K562 (cell line): ENCODE measurements at regions not wholly inside any gene's neighbourhood (a gene's known extent, or its start where the extent isn't known, plus 50 kb on each side); places are given as distances from the start of the nearest gene placed in this dataset.

Experiments used
- CXXC5 ChIP-seq: fragments of 250-450 bp; sonication (Bioruptor Pico); IDR thresholded peaks from 2 replicates; pipeline ENCODE4 v1.8.0; 2022; ENCODE audit warnings: inconsistent platforms, mild to moderate bottlenecking, moderate library complexity
- TAL1 ChIP-seq: fragments of 450-650 bp; IDR thresholded peaks from 2 replicates; pipeline ENCODE4 v1.6.1; 2016; ENCODE audit warnings: mild to moderate bottlenecking
- ZBTB17 ChIP-seq: fragments of 450-650 bp; formaldehyde crosslinking; IDR thresholded peaks from 2 replicates; pipeline ENCODE4 v1.4.0; 2020; ENCODE audit warnings: mild to moderate bottlenecking
- ZNF561 ChIP-seq: fragments of 450-650 bp; formaldehyde crosslinking; conservative IDR thresholded peaks from 2 replicates; pipeline ENCODE4 v1.4.0; 2020; ENCODE audit warnings: mild to moderate bottlenecking, moderate library complexity
- ZNF586 ChIP-seq: fragments of 450-650 bp; formaldehyde crosslinking; conservative IDR thresholded peaks from 2 replicates; pipeline ENCODE4 v1.4.0; 2020; ENCODE audit warnings: mild to moderate bottlenecking, moderate library complexity
- TF ChIP-seq, protein P1 (sequence below): fragments of 250-450 bp; sonication (Bioruptor Pico); IDR thresholded peaks from 2 replicates; pipeline ENCODE4 v1.5.1; 2021; ENCODE audit warnings: mild to moderate bottlenecking
- TF ChIP-seq, protein P2 (sequence below), 3 experiments: fragments of 200-800 bp in 1 of 3; fragments of 250-450 bp in 1 of 3; fragments of 450-650 bp in 1 of 3; sonication (Bioruptor Pico) in 1 of 3; sonication (Bioruptor generic) in 1 of 3; formaldehyde crosslinking in 1 of 3; IDR thresholded peaks; 2 replicates each; pipeline versions ENCODE4 v1.6.1 to v1.8.0; 2016 to 2022; ENCODE audit warnings: mild to moderate bottlenecking in 2 of 3, missing genetic modification characterization in 2 of 3, missing compliant biosample characterization in 1 of 3, moderate library complexity in 1 of 3

DNA sequence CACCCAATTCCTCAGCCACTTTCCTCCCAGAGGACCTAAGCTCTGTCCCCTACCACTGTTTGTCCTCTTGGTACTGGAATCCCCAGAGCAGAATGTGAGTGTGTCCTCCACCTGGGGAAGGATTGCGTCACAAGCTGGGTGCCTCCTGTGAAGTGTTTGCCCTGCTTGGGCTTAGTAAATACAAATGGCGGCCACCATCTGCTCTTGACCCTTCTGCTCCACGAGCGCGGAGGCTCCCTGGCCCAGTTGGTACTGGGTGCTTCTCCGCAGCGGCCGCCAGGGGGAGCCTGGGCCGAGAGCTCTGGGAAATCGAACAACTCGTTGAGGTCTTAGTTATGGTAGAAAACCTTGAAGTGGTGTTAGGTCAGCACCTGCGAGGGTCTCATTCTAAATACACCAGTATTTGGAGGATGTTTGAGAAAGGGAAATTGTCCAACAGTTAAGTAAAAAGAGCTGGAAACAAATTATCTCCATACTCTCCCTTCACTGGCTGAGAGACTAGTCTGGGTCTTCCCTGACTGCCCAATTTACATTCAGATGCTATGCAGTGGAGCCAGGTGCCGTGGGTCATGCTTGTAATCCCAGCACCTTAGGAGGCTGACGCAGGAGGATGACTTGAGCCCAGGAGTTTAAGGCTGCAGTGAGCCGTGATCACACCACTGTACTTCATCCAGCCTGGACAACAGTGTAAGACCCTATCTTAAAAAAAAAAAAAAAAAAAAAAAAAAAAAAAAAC is 74.6 kb upstream of the TEAD1 start (continued):
- TF ChIP-seq, protein P1, sequence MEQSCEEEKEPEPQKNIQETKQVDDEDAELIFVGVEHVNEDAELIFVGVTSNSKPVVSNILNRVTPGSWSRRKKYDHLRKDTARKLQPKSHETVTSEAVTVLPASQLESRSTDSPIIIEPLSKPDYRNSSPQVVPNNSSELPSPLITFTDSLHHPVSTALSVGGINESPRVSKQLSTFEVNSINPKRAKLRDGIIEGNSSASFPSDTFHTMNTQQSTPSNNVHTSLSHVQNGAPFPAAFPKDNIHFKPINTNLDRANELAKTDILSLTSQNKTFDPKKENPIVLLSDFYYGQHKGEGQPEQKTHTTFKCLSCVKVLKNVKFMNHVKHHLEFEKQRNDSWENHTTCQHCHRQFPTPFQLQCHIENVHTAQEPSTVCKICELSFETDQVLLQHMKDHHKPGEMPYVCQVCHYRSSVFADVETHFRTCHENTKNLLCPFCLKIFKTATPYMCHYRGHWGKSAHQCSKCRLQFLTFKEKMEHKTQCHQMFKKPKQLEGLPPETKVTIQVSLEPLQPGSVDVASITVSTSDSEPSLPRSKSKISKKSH (CRISPR knock-in tag): no peak
- TF ChIP-seq ZNF561 (CRISPR knock-in tag): no peak
- TF ChIP-seq CXXC5 (CRISPR knock-in tag): peak; percentile 22; the same call in 1 of the 2 replicates
- no peak for TF ChIP-seq ZBTB17 (CRISPR knock-in tag)
- TF ChIP-seq, protein P2, sequence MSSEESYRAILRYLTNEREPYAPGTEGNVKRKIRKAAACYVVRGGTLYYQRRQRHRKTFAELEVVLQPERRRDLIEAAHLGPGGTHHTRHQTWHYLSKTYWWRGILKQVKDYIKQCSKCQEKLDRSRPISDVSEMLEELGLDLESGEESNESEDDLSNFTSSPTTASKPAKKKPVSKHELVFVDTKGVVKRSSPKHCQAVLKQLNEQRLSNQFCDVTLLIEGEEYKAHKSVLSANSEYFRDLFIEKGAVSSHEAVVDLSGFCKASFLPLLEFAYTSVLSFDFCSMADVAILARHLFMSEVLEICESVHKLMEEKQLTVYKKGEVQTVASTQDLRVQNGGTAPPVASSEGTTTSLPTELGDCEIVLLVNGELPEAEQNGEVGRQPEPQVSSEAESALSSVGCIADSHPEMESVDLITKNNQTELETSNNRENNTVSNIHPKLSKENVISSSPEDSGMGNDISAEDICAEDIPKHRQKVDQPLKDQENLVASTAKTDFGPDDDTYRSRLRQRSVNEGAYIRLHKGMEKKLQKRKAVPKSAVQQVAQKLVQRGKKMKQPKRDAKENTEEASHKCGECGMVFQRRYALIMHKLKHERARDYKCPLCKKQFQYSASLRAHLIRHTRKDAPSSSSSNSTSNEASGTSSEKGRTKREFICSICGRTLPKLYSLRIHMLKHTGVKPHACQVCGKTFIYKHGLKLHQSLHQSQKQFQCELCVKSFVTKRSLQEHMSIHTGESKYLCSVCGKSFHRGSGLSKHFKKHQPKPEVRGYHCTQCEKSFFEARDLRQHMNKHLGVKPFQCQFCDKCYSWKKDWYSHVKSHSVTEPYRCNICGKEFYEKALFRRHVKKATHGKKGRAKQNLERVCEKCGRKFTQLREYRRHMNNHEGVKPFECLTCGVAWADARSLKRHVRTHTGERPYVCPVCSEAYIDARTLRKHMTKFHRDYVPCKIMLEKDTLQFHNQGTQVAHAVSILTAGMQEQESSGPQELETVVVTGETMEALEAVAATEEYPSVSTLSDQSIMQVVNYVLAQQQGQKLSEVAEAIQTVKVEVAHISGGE (CRISPR knock-in tag; IDR thresholded peaks at IDR 0.05): 0 out of 6 replicates have a peak, but pooled peaks of 1 of the 3 experiments have one; percentile 22
- TF ChIP-seq ZNF586: no peak
- no peak for TF ChIP-seq TAL1
- TF ChIP-seq, all 486 proteins: peak for 26
